GM18861 (cell line): ENCODE measurements at regions not wholly inside any gene's neighbourhood (a gene's known extent, or its start where the extent isn't known, plus 50 kb on each side); places are given as distances from the start of the nearest gene placed in this dataset.
A peak's percentile ranks its signal among the peaks of the same experiment; 100 is the strongest.
"Not testable (repeated sequence)": the region's sequence is repeated elsewhere in the genome, so short reads cannot be mapped to it uniquely, and the experiment has no call there.

ENCODE experiments used
- ATAC-seq: cut with Tn5 transposase; IDR thresholded peaks from one replicate; pipeline ENCODE4 v1.9.1; 2021; ENCODE audit not compliant: unreplicated experiment

DNA sequence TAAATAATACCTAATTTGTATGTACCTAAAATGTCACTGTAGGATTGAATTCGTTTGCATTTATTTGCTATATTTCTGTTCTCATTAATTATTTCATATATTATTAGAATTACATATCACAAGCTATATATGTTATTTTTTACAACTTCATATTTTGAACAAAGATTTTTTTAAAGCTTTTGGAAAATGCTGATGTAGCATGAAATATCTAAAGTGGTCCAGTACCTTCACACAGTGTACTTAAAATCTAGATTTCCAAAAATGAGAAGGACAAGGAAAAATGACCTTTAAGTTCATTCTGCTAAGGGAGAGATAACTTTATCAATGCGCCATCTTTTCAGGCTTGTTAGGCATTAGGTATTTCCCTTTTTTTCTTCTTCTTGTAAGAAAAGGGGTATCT lies 71.8 kb downstream of the LARP7 start:
- ATAC-seq, result no peak

GRCh38 chr4:112714922-112715901 lies 78.3 kb downstream of the LARP7 start:
- ATAC-seq, result no peak

DNA sequence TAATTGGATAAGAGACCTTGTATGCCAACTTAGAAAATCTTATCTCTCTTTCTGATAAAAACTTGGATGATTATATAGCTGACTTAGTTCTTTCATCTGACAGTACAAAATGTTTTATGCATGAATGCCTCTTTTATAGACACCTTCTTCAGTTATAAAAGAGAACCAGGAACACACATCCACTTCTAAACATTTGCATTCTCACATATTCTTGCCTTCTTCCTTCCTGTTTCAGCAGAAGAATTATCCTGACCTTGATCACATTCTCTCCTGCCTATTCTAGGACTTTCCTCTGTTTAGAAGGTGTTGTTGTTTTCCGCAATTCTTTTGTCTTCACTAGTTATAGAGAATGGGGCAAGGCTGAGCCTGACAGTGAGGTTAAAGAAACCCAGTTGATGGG lies 80.9 kb downstream of the LARP7 start:
- no peak for ATAC-seq

- no peak for ATAC-seq
Measured at GRCh38 chr4:112721627-112722026, 84.7 kb downstream of the LARP7 start.

GRCh38 chr4:112726041-112726440 lies 89.1 kb downstream of the LARP7 start:
- ATAC-seq, result no peak

DNA sequence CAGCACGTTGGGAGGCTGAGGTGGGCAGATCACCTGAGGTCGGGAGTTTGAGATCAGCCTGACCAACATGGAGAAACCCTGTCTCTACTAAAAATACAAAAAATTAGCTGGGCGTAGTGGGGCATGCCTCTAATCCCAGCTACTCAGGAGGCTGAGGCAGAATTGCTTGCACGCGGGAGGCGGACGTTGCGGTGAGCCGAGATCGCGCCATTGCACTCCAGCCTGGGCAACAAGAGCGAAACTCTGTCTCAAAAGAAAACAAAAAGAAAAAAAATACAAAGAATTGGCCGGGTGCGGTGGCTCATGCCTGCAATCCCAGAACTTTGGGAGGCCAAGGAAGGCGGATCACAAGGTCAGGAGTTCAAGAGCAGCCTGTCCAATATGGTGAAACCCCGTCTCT lies 90.8 kb downstream of the LARP7 start:
- ATAC-seq, result not testable (repeated sequence)

DNA sequence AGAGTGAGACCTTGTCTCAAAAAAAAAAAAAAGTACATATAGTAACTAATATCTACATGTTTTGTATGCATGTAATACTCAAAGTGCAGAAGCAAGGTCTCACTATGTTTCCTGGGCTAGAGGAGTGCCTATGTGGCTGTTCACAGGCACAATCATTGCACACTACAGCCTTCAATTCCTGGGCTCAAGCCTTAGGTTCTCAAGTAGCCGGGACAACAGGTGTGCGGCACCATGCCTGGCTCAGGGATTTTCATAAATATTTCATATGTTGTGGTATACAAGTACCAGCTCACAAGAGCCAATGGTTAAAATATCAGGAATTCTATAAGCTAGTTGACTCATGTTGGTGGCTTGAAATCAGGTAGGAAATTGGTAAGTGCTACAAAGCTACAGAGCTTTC lies 94.8 kb downstream of the LARP7 start:
- ATAC-seq, result no peak

- no peak for ATAC-seq
Measured at GRCh38 chr4:112732142-112732541, 95.2 kb downstream of the LARP7 start.

GRCh38 chr4:112735474-112735951 lies 98.6 kb downstream of the LARP7 start:
- peak; percentile 80 for ATAC-seq

GRCh38 chr4:112736718-112737135 lies 99.8 kb downstream of the LARP7 start:
- ATAC-seq, result peak; percentile 40

DNA sequence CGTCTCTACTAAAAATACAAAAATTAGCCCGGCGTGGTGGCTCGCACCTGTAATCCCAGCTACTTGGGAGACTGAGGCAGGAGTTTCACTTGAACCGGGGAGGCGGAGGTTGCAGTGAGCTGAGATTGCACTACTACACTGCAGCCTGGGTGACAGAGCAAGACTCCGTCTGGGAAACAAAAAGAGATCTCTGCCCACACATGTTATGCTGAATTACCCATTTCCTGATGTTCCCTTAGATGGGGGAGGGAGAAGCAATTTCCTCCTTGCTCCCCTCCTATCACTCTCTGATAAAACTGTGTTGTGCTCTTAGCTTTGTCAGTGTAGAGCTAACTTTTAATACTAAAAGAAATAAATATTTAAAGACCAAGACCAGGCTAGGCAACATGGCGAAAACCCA lies 102.5 kb downstream of the LARP7 start:
- ATAC-seq, result no peak

DNA sequence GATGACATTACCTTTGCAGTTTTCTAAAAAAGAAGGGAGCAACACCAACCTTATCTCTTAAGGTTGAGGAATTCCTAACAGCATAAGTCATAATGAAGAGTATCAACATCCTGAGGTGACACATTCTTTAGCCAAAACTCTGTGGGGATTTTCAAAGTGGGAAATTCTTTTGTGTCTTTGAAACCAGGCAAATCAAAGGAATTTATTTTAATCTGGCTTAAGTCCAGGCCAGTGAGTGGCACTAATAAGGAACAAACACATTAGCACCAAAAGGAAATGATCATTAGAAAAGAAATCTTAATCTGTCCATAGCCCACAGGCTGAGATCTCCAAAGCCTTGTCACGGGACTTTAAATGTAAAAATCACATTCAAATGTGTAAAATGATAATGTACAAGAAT lies 110.1 kb downstream of the LARP7 start:
- no peak for ATAC-seq

DNA sequence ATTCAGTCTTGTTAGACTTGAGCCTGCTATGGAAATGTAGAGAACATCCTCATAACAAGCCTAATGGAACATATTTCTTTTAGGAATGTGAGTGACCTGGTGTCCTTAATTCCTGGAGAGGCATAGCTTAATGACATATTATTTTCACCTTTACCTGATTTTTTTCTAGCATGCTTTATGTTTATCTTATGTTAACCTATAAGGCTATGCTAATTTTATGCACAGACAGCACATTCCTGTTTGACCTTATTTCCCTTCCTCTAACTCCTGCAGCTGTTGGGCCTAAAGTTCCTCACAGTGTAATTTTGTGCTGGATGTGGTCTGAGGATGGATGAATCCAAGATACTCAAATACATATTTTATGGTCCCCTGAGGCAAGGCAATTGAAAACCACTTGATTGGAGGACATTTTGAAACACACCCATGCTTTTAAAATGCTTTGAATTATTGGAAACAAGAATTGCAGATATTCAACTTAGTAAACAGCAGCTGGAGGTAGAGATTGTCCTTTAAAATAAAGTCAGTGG lies 111.5 kb downstream of the LARP7 start:
- no peak for ATAC-seq

- not testable (repeated sequence) for ATAC-seq
Measured at GRCh38 chr4:112750749-112751148, 113.8 kb downstream of the LARP7 start.

DNA sequence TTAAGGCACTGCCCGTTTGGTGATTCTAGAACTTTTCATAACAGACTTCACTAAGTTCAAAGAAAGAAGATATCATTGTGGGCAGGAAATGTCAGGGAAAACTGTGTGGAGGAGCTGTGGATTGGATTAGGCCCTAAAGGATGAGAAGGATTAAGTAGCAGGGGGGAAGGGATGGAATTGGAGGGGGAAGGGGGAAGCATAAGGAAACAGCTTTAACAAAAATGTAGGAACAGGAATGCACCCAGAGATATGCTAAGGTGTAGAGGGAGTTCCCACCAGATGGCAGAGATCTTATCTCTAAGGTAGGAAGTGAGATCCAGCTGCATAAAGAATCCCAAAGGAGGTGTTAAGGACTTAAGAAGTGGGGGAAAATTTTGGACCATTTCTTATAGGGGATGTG lies 114.5 kb downstream of the LARP7 start:
- ATAC-seq, result no peak

- no peak for ATAC-seq
Measured at GRCh38 chr4:112752061-112752460, 115.1 kb downstream of the LARP7 start.

DNA sequence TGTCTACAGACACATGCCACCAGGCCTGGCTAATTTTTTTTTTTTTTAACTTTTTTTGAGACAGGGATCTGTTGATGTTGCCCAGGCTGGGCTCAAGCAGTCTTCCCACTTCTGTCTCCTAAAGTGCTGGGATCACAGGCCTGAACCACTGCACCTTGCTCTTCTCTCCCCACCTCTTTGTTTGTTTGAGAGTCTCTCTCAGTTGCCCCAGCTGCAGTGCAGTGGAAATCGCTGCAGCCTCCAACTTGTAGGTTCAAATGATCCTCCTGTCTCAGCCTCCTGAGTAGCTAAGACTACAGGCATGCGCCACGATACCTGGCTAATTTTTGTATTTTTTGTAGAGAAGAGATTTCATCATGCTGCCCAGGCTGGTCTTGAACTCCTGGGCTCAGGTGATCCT lies 115.6 kb downstream of the LARP7 start:
- no peak for ATAC-seq

DNA sequence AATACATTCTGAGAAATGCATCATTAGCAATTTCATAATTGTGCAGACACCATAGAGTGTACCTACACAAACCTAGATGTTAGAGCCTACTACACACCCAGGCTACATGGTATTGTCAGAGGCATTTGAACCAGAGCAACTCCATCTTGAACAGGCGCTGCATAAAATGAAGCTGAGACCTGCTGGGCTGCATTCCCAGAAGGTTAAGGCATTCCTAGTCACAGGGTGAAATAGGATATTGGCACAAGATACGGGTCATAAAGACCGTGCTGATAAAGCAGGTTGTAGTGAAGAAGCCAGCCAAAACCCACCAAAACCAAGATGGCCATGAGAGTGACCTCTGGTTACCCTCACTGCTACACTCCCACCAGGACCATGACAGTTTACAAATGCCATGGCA lies 116.4 kb downstream of the LARP7 start:
- ATAC-seq, result no peak

DNA sequence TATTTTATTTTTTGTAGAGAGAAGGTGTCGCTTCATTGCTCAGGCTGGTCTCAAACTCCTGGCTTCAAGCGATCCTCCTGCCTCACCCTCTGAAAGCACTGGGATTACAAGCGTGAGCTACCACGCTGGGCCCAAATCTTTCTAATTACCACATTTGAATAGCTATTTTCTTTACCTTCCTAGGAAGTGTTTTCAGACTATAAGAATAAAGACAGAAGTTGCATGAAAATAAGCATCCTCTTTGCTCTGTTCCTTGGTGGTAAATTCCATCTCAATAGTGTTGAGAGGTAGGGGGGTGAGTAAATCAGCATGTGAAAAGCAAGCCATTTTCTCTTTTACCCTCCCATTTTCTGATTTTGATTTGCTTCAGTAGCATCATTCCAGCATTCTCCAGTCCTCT lies 122.4 kb downstream of the LARP7 start:
- no peak for ATAC-seq

DNA sequence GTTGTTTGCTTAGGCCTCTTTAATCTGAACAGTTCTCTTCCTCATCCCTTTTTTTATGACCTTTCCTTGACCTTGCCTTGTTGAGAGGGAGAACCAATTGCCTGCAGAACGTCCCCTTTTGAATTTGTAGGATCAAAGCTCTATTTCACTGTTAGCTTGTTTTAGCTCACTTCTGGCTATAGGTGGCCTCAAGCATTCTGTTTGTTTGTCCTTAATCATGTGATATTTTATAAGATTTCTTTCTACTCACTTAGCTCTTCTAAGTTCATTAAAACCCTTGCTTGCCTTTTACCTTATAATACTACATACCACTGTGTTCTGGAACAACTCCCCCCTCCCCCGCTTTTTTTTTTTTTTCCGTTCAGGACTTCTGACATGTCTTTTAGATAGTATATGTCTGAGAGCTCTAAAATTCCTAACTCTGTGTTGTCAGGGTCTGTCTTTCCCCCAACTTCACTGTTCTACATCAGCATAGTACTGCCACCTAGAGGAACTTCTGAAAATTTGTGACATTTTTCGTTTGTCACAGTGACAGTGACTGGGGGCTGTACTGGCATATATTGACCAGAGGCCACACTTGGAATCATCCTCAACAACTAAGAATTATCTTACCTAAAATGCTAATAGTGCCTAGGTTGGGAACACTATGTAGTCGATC lies 128.5 kb downstream of the LARP7 start:
- peak; percentile 69 for ATAC-seq

DNA sequence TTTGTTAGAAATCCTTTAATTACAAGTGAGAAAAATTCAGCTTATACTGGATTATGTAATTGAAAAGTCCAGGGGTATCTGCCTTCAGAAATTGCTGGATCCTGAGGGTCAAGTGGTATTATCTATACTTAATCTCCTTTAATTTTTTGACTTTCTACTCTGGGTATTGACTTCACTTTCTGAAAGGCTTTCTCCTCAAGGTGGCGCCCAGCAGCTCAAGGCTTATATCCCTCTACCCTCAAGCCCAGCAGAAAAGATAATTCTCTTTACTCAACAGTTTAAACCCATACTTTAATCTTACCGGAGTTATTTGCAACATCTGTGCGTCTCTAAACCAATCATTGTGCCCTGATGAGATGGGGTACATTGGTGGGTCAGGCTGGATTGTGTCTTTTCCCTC lies 129.5 kb downstream of the LARP7 start:
- no peak for ATAC-seq

GRCh38 chr4:112767386-112767785 lies 130.4 kb downstream of the LARP7 start:
- ATAC-seq, result no peak
